ENCODE measurements at regions not wholly inside any gene's neighbourhood (a gene's known extent, or its start where the extent isn't known, plus 50 kb on each side); places are given as distances from the start of the nearest gene placed in this dataset.
A peak's percentile ranks its signal among the peaks of the same experiment; 100 is the strongest.
"Not testable (repeated sequence)": the region's sequence is repeated elsewhere in the genome, so short reads cannot be mapped to it uniquely, and the experiment has no call there.

GRCh38 chr3:162665684-162666391 lies 1169.2 kb downstream of the OTOL1 start:
- in situ Hi-C loops (cut with HindIII; ENCODE audit: low pct_ligation_motif_present, low pct_unique_long_range_greater_than_20kb, low sequenced_read_pairs), result no loop called here
- DNase-seq, result no peak

- in situ Hi-C loops (cut with HindIII; ENCODE audit: low pct_ligation_motif_present, low pct_unique_long_range_greater_than_20kb, low sequenced_read_pairs), result no loop called here
- no peak for DNase-seq
Measured at GRCh38 chr3:162666835-162667234, 1170.2 kb downstream of the OTOL1 start.

GRCh38 chr3:162670181-162670580 lies 1173.6 kb downstream of the OTOL1 start:
- in situ Hi-C loops (cut with HindIII; ENCODE audit: low pct_ligation_motif_present, low pct_unique_long_range_greater_than_20kb, low sequenced_read_pairs), result no loop called here
- no peak for DNase-seq

GRCh38 chr3:162677475-162677874 lies 1180.9 kb downstream of the OTOL1 start:
- in situ Hi-C loops (cut with HindIII; ENCODE audit: low pct_ligation_motif_present, low pct_unique_long_range_greater_than_20kb, low sequenced_read_pairs), result no loop called here
- DNase-seq, result no peak

GRCh38 chr3:162678941-162679340 lies 1182.3 kb downstream of the OTOL1 start:
- no peak for DNase-seq
- in situ Hi-C loops (cut with HindIII; ENCODE audit: low pct_ligation_motif_present, low pct_unique_long_range_greater_than_20kb, low sequenced_read_pairs), result no loop called here

GRCh38 chr3:162684260-162684659 lies 1187.7 kb downstream of the OTOL1 start:
- in situ Hi-C loops (cut with HindIII; ENCODE audit: low pct_ligation_motif_present, low pct_unique_long_range_greater_than_20kb, low sequenced_read_pairs), result no loop called here
- no peak for DNase-seq

- in situ Hi-C loops (cut with HindIII; ENCODE audit: low pct_ligation_motif_present, low pct_unique_long_range_greater_than_20kb, low sequenced_read_pairs), result no loop called here
- DNase-seq, result no peak
Measured at GRCh38 chr3:162699291-162699690, 1202.7 kb downstream of the OTOL1 start.

GRCh38 chr3:162701211-162701610 lies 1204.6 kb downstream of the OTOL1 start:
- in situ Hi-C loops (cut with HindIII; ENCODE audit: low pct_ligation_motif_present, low pct_unique_long_range_greater_than_20kb, low sequenced_read_pairs), result no loop called here
- DNase-seq, result no peak

GRCh38 chr3:162702768-162703385 lies 1206.3 kb downstream of the OTOL1 start:
- in situ Hi-C loops (cut with HindIII; ENCODE audit: low pct_ligation_motif_present, low pct_unique_long_range_greater_than_20kb, low sequenced_read_pairs), result no loop called here
- no peak for DNase-seq

- in situ Hi-C loops (cut with HindIII; ENCODE audit: low pct_ligation_motif_present, low pct_unique_long_range_greater_than_20kb, low sequenced_read_pairs), result no loop called here
- DNase-seq, result no peak
Measured at GRCh38 chr3:162704238-162704637, 1207.6 kb downstream of the OTOL1 start.

- in situ Hi-C loops (cut with HindIII; ENCODE audit: low pct_ligation_motif_present, low pct_unique_long_range_greater_than_20kb, low sequenced_read_pairs), result no loop called here
- no peak for DNase-seq
Measured at GRCh38 chr3:162704799-162705385, 1208.3 kb downstream of the OTOL1 start.

GRCh38 chr3:162708394-162708793 lies 1211.8 kb downstream of the OTOL1 start:
- DNase-seq; in situ Hi-C loops (cut with HindIII; ENCODE audit: low pct_ligation_motif_present, low pct_unique_long_range_greater_than_20kb, low sequenced_read_pairs): not testable (repeated sequence)

GRCh38 chr3:162708942-162709706 lies 1212.5 kb downstream of the OTOL1 start:
- peak; percentile 54 for DNase-seq
- in situ Hi-C loops (cut with HindIII; ENCODE audit: low pct_ligation_motif_present, low pct_unique_long_range_greater_than_20kb, low sequenced_read_pairs), result not testable (repeated sequence)

GRCh38 chr3:162710332-162711112 lies 1213.9 kb downstream of the OTOL1 start:
- in situ Hi-C loops (cut with HindIII; ENCODE audit: low pct_ligation_motif_present, low pct_unique_long_range_greater_than_20kb, low sequenced_read_pairs), result no loop called here
- no peak for DNase-seq

- in situ Hi-C loops (cut with HindIII; ENCODE audit: low pct_ligation_motif_present, low pct_unique_long_range_greater_than_20kb, low sequenced_read_pairs); DNase-seq: not testable (repeated sequence)
Measured at GRCh38 chr3:162717074-162717473, 1220.5 kb downstream of the OTOL1 start.

- in situ Hi-C loops (cut with HindIII; ENCODE audit: low pct_ligation_motif_present, low pct_unique_long_range_greater_than_20kb, low sequenced_read_pairs), result no loop called here
- no peak for DNase-seq
Measured at GRCh38 chr3:162718697-162719096, 1222.1 kb downstream of the OTOL1 start.

GRCh38 chr3:162719684-162720341 lies 1223.2 kb downstream of the OTOL1 start:
- DNase-seq, result peak; percentile 87
- in situ Hi-C loops (cut with HindIII; ENCODE audit: low pct_ligation_motif_present, low pct_unique_long_range_greater_than_20kb, low sequenced_read_pairs), result no loop called here

- in situ Hi-C loops (cut with HindIII; ENCODE audit: low pct_ligation_motif_present, low pct_unique_long_range_greater_than_20kb, low sequenced_read_pairs), result no loop called here
- no peak for DNase-seq
Measured at GRCh38 chr3:162721736-162722135, 1225.1 kb downstream of the OTOL1 start.
